Osteocyte (in vitro differentiated cells): ENCODE measurements at regions not wholly inside any gene's neighbourhood (a gene's known extent, or its start where the extent isn't known, plus 50 kb on each side); places are given as distances from the start of the nearest gene placed in this dataset.

ENCODE experiments used
- DNase-seq: peaks from one replicate; pipeline ENCODE4 v3.0.0; 2021; ENCODE audit warnings: mixed read lengths; ENCODE audit not compliant: unreplicated experiment; ENCODE audit errors: extremely low spot score
- H3K27ac Mint-ChIP-seq: one replicate; pipeline ENCODE4 v1.8.0; 2021; ENCODE audit warnings: mild to moderate bottlenecking, mixed read lengths; ENCODE audit not compliant: unreplicated experiment
- H3K27me3 Mint-ChIP-seq: one replicate; pipeline ENCODE4 v1.8.0; 2021; ENCODE audit warnings: mixed read lengths; ENCODE audit not compliant: unreplicated experiment
- H3K36me3 Mint-ChIP-seq: one replicate; pipeline ENCODE4 v1.8.0; 2021; ENCODE audit warnings: mixed read lengths; ENCODE audit not compliant: unreplicated experiment
- H3K4me1 Mint-ChIP-seq: one replicate; pipeline ENCODE4 v1.8.0; 2021; ENCODE audit warnings: mixed read lengths; ENCODE audit not compliant: unreplicated experiment
- H3K4me3 Mint-ChIP-seq: one replicate; pipeline ENCODE4 v1.8.0; 2021; ENCODE audit warnings: mild to moderate bottlenecking, moderate library complexity, mixed read lengths; ENCODE audit not compliant: unreplicated experiment
- H3K9me3 Mint-ChIP-seq: one replicate; pipeline ENCODE4 v1.8.0; 2021; ENCODE audit warnings: mixed read lengths; ENCODE audit not compliant: unreplicated experiment
- TF ChIP-seq, protein P1 (sequence below): fragments of 200-600 bp; sonication (generic); IDR thresholded peaks from 2 replicates; pipeline ENCODE4 v1.5.0; 2021; ENCODE audit warnings: antibody characterized with exemption, mild to moderate bottlenecking, moderate library complexity

DNA sequence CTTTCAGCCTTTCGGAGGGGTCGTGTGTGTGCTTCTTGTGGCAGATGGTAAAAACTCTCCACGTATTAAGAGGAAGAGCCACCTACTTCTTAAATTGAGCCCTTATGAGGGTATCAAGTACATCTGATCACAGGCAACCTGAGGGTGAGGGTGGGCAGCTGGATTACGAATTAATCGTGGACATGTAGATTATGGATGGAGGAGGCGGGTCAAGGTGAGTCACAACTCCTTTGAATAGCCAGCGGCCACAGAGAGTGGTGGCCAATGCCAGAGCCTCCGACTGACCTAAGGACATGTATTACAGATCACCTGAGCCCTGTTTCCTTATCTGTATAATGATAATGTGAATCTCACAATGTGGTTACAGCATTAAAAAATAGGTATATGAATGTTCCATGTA, 1083.9 kb downstream of the SORCS3 start:
- Mint-ChIP-seq H3K9me3 (peaks cover 6% of the 10 kb centered on the region), H3K27me3 (no peaks in the 10 kb centered on the region), H3K27ac (no peak overlapping the region), H3K36me3 (no peaks in the 10 kb centered on the region), H3K4me1 (no peaks in the 10 kb centered on the region), H3K4me3 (no peak overlapping the region)
- DNase-seq = no peak
- TF ChIP-seq, protein P1, sequence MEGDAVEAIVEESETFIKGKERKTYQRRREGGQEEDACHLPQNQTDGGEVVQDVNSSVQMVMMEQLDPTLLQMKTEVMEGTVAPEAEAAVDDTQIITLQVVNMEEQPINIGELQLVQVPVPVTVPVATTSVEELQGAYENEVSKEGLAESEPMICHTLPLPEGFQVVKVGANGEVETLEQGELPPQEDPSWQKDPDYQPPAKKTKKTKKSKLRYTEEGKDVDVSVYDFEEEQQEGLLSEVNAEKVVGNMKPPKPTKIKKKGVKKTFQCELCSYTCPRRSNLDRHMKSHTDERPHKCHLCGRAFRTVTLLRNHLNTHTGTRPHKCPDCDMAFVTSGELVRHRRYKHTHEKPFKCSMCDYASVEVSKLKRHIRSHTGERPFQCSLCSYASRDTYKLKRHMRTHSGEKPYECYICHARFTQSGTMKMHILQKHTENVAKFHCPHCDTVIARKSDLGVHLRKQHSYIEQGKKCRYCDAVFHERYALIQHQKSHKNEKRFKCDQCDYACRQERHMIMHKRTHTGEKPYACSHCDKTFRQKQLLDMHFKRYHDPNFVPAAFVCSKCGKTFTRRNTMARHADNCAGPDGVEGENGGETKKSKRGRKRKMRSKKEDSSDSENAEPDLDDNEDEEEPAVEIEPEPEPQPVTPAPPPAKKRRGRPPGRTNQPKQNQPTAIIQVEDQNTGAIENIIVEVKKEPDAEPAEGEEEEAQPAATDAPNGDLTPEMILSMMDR = no peak

DNA sequence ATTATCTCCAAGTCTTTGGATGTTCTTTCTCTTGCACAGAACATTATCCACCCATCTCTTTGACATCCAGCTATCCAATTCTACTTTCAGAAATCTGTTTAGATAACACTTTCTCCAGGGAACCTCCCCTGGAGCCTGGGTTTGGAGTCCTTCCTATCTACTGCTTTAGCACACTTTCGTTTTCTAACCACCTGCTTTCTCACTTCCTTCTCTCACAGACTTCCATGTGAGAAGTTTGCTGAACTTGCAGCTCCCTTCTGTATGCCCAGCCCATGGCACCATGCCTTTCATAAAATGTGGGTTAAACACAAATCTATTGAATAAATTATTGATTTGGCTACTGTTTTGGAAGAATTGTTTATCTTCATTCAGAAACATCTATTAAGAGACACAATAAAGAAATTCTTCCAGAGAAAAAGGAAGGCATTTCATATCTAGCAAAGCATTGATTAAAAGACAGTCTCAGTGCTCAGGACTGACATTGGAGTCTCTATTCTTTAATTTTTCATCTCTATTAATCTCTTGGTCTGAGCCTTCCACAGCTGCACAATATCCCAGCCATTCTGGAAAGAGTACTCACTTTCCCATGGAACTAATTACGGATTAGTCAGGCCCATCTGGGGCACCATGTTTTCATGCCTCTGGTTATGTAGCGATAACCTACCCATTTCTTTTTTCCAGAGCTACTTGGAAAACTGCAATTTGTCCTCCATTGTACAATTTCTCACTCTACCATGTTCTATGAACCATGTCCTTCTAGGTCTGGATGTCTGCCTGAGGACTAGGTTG, 1077.3 kb downstream of the SORCS3 start:
- Mint-ChIP-seq H3K4me1 (no peaks in the 10 kb centered on the region), H3K27ac (no peak overlapping the region), H3K9me3 (peaks cover 25% of the 10 kb centered on the region), H3K36me3 (no peaks in the 10 kb centered on the region), H3K4me3 (no peak overlapping the region), H3K27me3 (no peaks in the 10 kb centered on the region)
- DNase-seq = no peak
- TF ChIP-seq, protein P1 = no peak

DNA sequence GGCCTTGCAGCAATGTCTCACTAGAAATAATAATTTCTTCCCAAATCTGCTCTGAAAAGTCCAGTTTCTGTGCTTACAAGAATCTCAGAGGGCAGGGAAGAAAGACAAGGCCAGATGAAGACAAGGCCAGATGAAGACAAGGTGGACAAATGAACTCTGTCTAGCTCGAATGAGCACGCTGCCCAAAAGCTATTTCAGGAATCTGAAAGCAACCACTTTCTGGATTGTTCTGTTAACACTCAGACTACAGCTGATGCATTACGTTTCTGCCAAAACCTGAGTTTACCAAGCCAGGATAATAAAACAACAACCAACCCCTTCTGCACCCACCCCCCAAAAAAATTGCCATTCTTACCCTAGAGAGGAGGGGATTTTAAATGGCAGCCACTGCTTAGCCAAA, 1073.6 kb downstream of the SORCS3 start:
- no peaks in the 10 kb centered on the region for H3K27me3 Mint-ChIP-seq

DNA sequence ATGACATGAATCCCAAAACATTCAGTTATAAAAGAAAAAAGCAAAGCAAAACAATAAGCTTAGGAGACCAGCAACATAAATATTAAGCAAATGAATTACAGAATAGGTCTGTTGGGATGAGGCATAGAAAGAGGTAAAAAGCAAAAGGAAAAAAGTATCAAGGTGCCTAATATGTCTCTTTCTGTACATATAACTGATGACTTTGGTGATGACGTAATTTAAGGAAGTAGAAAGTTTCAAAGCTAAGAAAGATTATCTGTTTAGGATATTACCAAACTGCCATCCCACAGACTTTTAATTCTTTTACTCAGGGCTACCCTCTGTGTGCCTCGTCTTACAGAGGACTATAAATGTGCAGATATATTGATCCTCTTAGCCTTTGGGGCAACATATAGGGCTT, 1066.5 kb downstream of the SORCS3 start:
- Mint-ChIP-seq H3K36me3 (no peaks in the 10 kb centered on the region), H3K4me1 (no peaks in the 10 kb centered on the region), H3K27me3 (no peaks in the 10 kb centered on the region), H3K9me3 (peaks cover 34% of the 10 kb centered on the region), H3K4me3 (no peak overlapping the region), H3K27ac (no peak overlapping the region)
- TF ChIP-seq, protein P1 = no peak
- DNase-seq = no peak

More for the DNA sequence above, 1073.6 kb downstream of the SORCS3 start:
- peaks cover 45% of the 10 kb centered on the region for H3K9me3 Mint-ChIP-seq
- H3K27ac Mint-ChIP-seq = no peak overlapping the region
- no peak for DNase-seq
- H3K4me3 Mint-ChIP-seq = no peak overlapping the region
- TF ChIP-seq, protein P1 = no peak
- H3K4me1 Mint-ChIP-seq = no peaks in the 10 kb centered on the region
- no peaks in the 10 kb centered on the region for H3K36me3 Mint-ChIP-seq

DNA sequence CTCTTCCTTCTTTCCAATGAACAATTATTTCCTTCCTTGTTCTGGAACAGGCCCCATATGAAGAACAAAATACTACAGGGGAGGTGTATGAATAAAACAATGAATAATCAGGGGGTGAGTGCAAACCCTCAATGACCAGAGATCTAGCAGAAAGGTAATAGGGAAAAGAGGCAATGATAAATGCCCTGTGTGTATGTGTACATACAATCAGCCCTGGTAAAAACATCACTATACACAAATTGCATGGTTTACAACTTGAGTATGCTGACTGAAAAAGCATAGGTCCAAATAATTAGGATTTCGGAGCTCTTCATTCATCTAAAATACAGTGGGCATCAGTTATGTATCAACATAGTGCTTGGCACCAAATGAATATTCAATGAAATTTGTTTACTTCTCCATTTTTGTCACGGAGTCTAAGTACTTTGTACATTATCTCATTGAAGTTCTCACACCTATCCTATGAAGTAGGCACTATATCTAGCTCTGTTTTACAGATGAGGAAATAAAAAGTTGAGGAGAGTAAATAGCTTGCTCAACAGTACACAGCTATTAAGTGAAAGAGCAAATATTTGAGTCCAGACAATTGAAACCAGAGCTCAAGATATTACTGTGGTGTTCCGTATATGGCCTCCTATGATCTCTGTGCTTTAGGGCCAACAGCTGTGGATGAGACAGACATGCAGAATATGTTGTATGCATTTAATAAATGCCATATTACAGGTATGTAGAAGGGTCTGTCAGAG, 1065.4 kb downstream of the SORCS3 start:
- TF ChIP-seq, protein P1 = no peak
- Mint-ChIP-seq H3K4me3 (no peak overlapping the region), H3K9me3 (peaks cover 30% of the 10 kb centered on the region), H3K36me3 (no peaks in the 10 kb centered on the region), H3K27ac (no peak overlapping the region), H3K4me1 (no peaks in the 10 kb centered on the region), H3K27me3 (no peaks in the 10 kb centered on the region)
- no peak for DNase-seq
